Suprapubic skin (tissue), 4 donors: ENCODE measurements at regions not wholly inside any gene's neighbourhood (a gene's known extent, or its start where the extent isn't known, plus 50 kb on each side); places are given as distances from the start of the nearest gene placed in this dataset.
"Not testable (repeated sequence)": the region's sequence is repeated elsewhere in the genome, so short reads cannot be mapped to it uniquely, and the experiment has no call there.

Source experiments
- DNase-seq, 2 donors: peaks; one replicate each; pipeline ENCODE4 v3.0.0-alpha.2; 2019; ENCODE audit warnings: low spot score in 2 of 2
- H3K27ac ChIP-seq: fragments of 200-600 bp; sonication (generic); one replicate; pipeline ENCODE4 v1.5.1; 2019
- H3K27me3 ChIP-seq: fragments of 200-600 bp; sonication (generic); one replicate; pipeline ENCODE4 v1.5.1; 2019
- H3K36me3 ChIP-seq: fragments of 200-600 bp; sonication (generic); one replicate; pipeline ENCODE4 v1.5.1; 2019
- H3K4me1 ChIP-seq: fragments of 200-600 bp; sonication (generic); one replicate; pipeline ENCODE4 v1.5.1; 2019
- H3K4me3 ChIP-seq: fragments of 200-600 bp; sonication (generic); one replicate; pipeline ENCODE4 v1.5.1; 2019; ENCODE audit warnings: mild to moderate bottlenecking
- H3K9me3 ChIP-seq: fragments of 200-600 bp; sonication (generic); one replicate; pipeline ENCODE4 v1.5.1; 2019
- CTCF ChIP-seq, 2 donors: fragments of 200-600 bp in 1 of 2; fragments of 450-650 bp in 1 of 2; sonication (generic) in 1 of 2; IDR thresholded peaks; one replicate each; pipeline ENCODE4 v1.5.1; 2016 to 2019; ENCODE audit warnings: antibody characterized with exemption in 2 of 2, mild to moderate bottlenecking in 1 of 2, moderate library complexity in 1 of 2
- EP300 ChIP-seq: sonication (generic); formaldehyde crosslinking; IDR thresholded peaks from one replicate; pipeline ENCODE4 v1.6.1; 2017; ENCODE audit warnings: antibody characterized with exemption
- POLR2A ChIP-seq, 2 donors: fragments of 450-650 bp; IDR thresholded peaks; one replicate each; pipeline ENCODE4 v1.6.1; 2017; ENCODE audit warnings: antibody characterized with exemption in 2 of 2, mild to moderate bottlenecking in 2 of 2, moderate library complexity in 2 of 2
- POLR2AphosphoS5 ChIP-seq, 3 donors: sonication (generic); formaldehyde crosslinking; IDR thresholded peaks; one replicate each; pipeline ENCODE4 v1.6.1; 2017; ENCODE audit warnings: antibody characterized with exemption in 3 of 3
- WGBS: methylation state at CpG from one replicate; pipeline ENCODE4 v1.1.5; 2018; 5-methylcytosine and 5-hydroxymethylcytosine counted together

- Histone ChIP-seq H3K36me3 (no peaks in the 10 kb centered on the region), H3K9me3 (no peaks in the 10 kb centered on the region), H3K27ac (peak overlapping the region; percentile 47), H3K27me3 (no peaks in the 10 kb centered on the region), H3K4me1 (peaks cover 7% of the 10 kb centered on the region), H3K4me3 (no peak overlapping the region)
- WGBS = 61% methylated on average over 11 of the region's 11 CpGs
- peak; percentile 76 to 77 for DNase-seq
- TF ChIP-seq CTCF (IDR thresholded peaks at IDR 0.05) = no peak
These were observed 173.4 kb downstream of the TOMM20 start for GRCh38 chr1:234955107-234955731.

- H3K27ac ChIP-seq = peak overlapping the region; percentile 47
- H3K4me3 ChIP-seq = no peak overlapping the region
- H3K9me3 ChIP-seq = no peaks in the 10 kb centered on the region
- H3K27me3 ChIP-seq = no peaks in the 10 kb centered on the region
- peak; percentile 40 to 64 for DNase-seq
- H3K36me3 ChIP-seq = no peaks in the 10 kb centered on the region
- TF ChIP-seq POLR2A (IDR thresholded peaks at IDR 0.05) (no peak), EP300 (no peak), CTCF (IDR thresholded peaks at IDR 0.05) (no peak), POLR2AphosphoS5 (IDR thresholded peaks at IDR 0.05) (no peak)
- H3K4me1 ChIP-seq = peaks cover 3% of the 10 kb centered on the region
- WGBS = 96% methylated on average over 6 of the region's 6 CpGs
These were observed 174.0 kb downstream of the TOMM20 start for GRCh38 chr1:234954613-234955012.

GRCh38 chr1:234953655-234954405 is 174.8 kb downstream of the TOMM20 start:
- H3K9me3 ChIP-seq = peaks cover 3% of the 10 kb centered on the region
- H3K27me3 ChIP-seq = no peaks in the 10 kb centered on the region
- 83% methylated on average over 13 of the region's 13 CpGs for WGBS
- no peak overlapping the region for H3K4me3 ChIP-seq
- no peaks in the 10 kb centered on the region for H3K36me3 ChIP-seq
- peaks cover 3% of the 10 kb centered on the region for H3K4me1 ChIP-seq
- H3K27ac ChIP-seq = no peak overlapping the region
- peak in 1 of 2 donors; percentile 31 for DNase-seq
- TF ChIP-seq CTCF (IDR thresholded peaks at IDR 0.05) (no peak), POLR2AphosphoS5 (IDR thresholded peaks at IDR 0.05) (no peak), POLR2A (IDR thresholded peaks at IDR 0.05) (no peak)

- peaks cover 3% of the 10 kb centered on the region for H3K9me3 ChIP-seq
- H3K27me3 ChIP-seq = no peaks in the 10 kb centered on the region
- no peak for TF ChIP-seq POLR2AphosphoS5 (IDR thresholded peaks at IDR 0.05)
- TF ChIP-seq POLR2A (IDR thresholded peaks at IDR 0.05) = no peak
- no peak for TF ChIP-seq CTCF (IDR thresholded peaks at IDR 0.05)
- TF ChIP-seq EP300 = no peak
- no peaks in the 10 kb centered on the region for H3K36me3 ChIP-seq
- no peak overlapping the region for H3K27ac ChIP-seq
- H3K4me3 ChIP-seq = no peak overlapping the region
- H3K4me1 ChIP-seq = no peaks in the 10 kb centered on the region
- DNase-seq = no peak
These were observed 178.0 kb downstream of the TOMM20 start for GRCh38 chr1:234950598-234950997.

GRCh38 chr1:234949528-234949927 is 179.1 kb downstream of the TOMM20 start:
- H3K4me3 ChIP-seq, H3K9me3 ChIP-seq, H3K27ac ChIP-seq, H3K27me3 ChIP-seq, H3K36me3 ChIP-seq, H3K4me1 ChIP-seq: not testable (repeated sequence)
- DNase-seq = peak in 1 of 2 donors; percentile 1
- WGBS = 96% methylated on average over 6 of the region's 6 CpGs
